ENCODE measurements at regions not wholly inside any gene's neighbourhood (a gene's known extent, or its start where the extent isn't known, plus 50 kb on each side); places are given as distances from the start of the nearest gene placed in this dataset.

DNA sequence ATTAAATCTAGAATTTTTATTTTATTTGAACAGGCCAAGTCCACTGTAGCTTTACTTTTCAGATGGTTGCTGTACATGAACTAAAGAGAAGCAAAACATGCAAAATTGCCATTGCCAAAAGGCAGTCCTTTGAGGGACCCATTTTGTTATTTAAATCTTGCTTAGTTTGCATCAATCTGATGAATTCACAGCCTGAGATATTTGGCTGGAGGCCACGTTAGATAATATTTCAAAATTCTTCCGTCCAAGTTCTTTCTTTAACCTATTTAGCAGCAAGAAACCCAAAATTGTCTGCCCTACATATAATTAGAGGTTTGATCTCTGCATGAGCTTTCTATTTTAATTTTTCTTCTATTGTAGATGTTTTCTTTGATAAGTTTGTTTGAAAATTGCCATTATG is 1706.9 kb upstream of the RAG2 start:
- Histone ChIP-seq H3K36me3 (no peaks in the 10 kb centered on the region), H3K4me3 (no peak overlapping the region), H3K27ac (no peak overlapping the region), H3K27me3 (no peaks in the 10 kb centered on the region), H3K9me3 (no peaks in the 10 kb centered on the region), H3K4me1 (no peaks in the 10 kb centered on the region)
- TF ChIP-seq, protein P1, sequence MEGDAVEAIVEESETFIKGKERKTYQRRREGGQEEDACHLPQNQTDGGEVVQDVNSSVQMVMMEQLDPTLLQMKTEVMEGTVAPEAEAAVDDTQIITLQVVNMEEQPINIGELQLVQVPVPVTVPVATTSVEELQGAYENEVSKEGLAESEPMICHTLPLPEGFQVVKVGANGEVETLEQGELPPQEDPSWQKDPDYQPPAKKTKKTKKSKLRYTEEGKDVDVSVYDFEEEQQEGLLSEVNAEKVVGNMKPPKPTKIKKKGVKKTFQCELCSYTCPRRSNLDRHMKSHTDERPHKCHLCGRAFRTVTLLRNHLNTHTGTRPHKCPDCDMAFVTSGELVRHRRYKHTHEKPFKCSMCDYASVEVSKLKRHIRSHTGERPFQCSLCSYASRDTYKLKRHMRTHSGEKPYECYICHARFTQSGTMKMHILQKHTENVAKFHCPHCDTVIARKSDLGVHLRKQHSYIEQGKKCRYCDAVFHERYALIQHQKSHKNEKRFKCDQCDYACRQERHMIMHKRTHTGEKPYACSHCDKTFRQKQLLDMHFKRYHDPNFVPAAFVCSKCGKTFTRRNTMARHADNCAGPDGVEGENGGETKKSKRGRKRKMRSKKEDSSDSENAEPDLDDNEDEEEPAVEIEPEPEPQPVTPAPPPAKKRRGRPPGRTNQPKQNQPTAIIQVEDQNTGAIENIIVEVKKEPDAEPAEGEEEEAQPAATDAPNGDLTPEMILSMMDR (IDR thresholded peaks at IDR 0.05): no peak
- TF ChIP-seq POLR2A (IDR thresholded peaks at IDR 0.05): no peak
- intact Hi-C loops (cut with DNase I; ENCODE audit: low total_unique reads): no loop called here
- DNase-seq: no peak

DNA sequence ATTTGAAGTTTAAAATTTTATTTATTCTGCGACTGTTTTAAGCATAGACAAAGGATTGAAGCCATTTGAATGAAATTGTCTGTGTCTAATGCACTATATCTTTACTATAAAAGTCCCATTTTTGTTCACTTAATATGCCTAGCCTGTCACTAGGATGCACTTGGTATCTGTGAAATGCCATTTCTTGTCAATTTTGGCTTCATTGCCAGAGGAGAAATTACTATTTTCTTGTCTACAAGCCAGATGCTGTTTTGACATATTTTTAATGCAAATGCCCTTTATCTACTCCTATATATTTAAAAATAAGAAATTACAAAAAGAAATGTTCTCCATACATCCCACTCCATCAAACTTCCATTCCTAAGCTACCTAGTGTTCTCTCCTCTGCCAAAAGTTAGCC is 1704.5 kb upstream of the RAG2 start:
- intact Hi-C loops (cut with DNase I; ENCODE audit: low total_unique reads): no loop called here
- no peak for DNase-seq
- Histone ChIP-seq H3K4me1 (no peaks in the 10 kb centered on the region), H3K9me3 (no peaks in the 10 kb centered on the region), H3K4me3 (no peak overlapping the region), H3K27me3 (no peaks in the 10 kb centered on the region), H3K27ac (no peak overlapping the region), H3K36me3 (no peaks in the 10 kb centered on the region)
- TF ChIP-seq POLR2A (IDR thresholded peaks at IDR 0.05): no peak

DNA sequence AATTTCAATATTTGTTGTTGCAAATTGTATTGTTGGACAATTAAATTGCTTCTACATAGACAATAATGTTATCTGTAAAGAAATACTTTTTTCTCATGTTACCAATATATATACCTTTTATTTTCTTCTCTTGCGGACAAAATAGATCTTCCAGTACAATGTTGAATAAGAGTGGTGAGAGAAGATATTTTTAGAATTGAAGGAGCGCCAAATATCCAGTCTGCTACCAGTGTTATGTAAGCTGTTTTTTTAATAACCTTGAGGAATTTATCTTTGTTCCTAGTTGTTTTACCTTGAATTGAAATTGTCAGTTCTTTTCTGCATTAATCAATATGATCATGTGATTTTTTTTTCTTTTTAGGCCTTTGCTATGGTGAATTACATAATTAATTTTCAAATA is 1702.5 kb upstream of the RAG2 start:
- Histone ChIP-seq H3K27ac (no peak overlapping the region), H3K9me3 (no peaks in the 10 kb centered on the region), H3K4me3 (no peak overlapping the region), H3K27me3 (no peaks in the 10 kb centered on the region), H3K36me3 (no peaks in the 10 kb centered on the region), H3K4me1 (no peaks in the 10 kb centered on the region)
- TF ChIP-seq, protein P1 (IDR thresholded peaks at IDR 0.05): no peak
- no peak for TF ChIP-seq POLR2A (IDR thresholded peaks at IDR 0.05)
- intact Hi-C loops (cut with DNase I; ENCODE audit: low total_unique reads): no loop called here
- no peak for DNase-seq

DNA sequence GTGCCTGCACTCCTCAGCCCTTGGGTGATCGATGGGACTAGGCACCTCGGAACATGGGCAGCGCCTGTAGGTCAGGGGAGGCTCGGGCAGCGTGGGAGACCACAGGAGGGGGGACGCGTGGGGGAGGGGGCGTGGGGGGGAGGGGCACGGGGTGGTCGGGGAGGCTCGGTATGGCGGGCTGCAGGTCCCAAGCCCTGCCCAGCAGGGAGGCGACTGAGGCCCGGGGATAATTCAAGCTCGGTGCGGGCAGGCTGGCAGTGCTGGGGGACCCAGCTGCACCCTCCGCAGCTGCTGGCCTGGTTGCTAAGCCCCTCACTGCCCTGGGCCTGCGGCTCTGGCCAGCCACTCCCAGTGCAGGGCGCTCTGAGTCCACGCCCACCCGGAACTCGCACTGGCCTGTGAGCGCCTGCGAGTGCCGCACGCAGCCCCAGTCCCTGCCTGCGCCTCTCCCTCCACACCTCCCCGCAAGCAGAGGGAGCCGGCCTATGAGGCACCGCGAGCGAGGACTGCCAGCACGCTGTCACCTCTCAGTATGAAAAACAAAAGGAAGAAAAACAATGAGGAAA is 1698.3 kb upstream of the RAG2 start:
- Histone ChIP-seq H3K36me3 (no peaks in the 10 kb centered on the region), H3K9me3 (no peaks in the 10 kb centered on the region), H3K27ac (no peak overlapping the region), H3K27me3 (no peaks in the 10 kb centered on the region), H3K4me1 (no peaks in the 10 kb centered on the region), H3K4me3 (no peak overlapping the region)
- intact Hi-C loops (cut with DNase I; ENCODE audit: low total_unique reads): no loop called here
- TF ChIP-seq, protein P1 (IDR thresholded peaks at IDR 0.05): no peak
- TF ChIP-seq POLR2A (IDR thresholded peaks at IDR 0.05): no peak
- DNase-seq: no peak

DNA sequence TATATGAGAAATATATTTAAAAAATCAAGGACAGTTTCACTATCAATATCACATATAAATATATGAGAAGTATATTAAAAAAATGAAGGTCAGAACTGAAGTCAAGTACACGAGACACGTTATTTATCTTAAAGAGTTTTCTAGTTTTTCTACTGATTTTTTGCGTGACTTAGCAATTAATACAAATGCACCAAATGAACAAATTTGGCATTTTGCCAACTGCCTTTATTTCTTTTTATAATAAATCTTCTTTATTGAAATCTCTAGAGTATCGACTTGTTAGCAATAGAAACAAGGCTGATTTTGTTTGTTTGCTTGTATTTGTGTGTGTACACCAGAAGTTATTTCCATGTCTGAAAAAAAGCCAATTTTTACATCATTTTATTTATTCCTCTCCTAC is 1684.7 kb upstream of the RAG2 start:
- Histone ChIP-seq H3K9me3 (no peaks in the 10 kb centered on the region), H3K36me3 (no peaks in the 10 kb centered on the region), H3K27me3 (peaks cover 0 to 3% of the 10 kb centered on the region in 2 donors), H3K4me3 (no peak overlapping the region), H3K4me1 (no peaks in the 10 kb centered on the region), H3K27ac (no peak overlapping the region)
- no peak for DNase-seq
- intact Hi-C loops (cut with DNase I; ENCODE audit: low total_unique reads): no loop called here
- TF ChIP-seq, protein P1 (IDR thresholded peaks at IDR 0.05): no peak
- no peak for TF ChIP-seq POLR2A (IDR thresholded peaks at IDR 0.05)

Measured in uterus (tissue), 3 donors.